ENCODE measurements at regions not wholly inside any gene's neighbourhood (a gene's known extent, or its start where the extent isn't known, plus 50 kb on each side); places are given as distances from the start of the nearest gene placed in this dataset.

DNA sequence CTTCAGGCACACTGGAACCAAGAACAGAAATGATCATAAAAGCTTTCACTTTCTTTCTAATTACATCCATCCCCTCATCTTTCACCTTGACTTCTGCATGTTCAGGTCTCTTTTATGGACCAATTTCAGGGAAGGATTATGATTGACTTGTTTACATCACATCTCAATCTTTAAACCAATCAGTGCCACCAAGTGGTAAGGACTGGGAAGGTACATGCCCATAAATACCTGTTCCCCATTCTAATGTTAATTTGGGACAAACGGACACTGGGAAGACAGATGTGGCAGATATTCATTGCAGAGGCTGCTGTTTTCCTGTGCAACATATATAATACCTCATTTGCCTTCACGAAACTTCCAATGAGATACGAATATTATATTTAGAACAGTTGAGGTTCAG is 978.1 kb downstream of the GALC start:
- Mint-ChIP-seq H3K27ac (no peak overlapping the region), H3K36me3 (ENCODE audit: low read depth) (no peaks in the 10 kb centered on the region), H3K27me3 (no peaks in the 10 kb centered on the region), H3K4me1 (ENCODE audit: low read depth) (no peaks in the 10 kb centered on the region), H3K4me3 (no peak overlapping the region), H3K9me3 (peaks cover 5% of the 10 kb centered on the region)
- H3K4me1 ChIP-seq (ENCODE audit: insufficient read depth, low read length), result no peaks in the 10 kb centered on the region
- ChIA-PET CTCF (no interaction called here), POLR2A (no interaction called here)
- no peak for DNase-seq
- no peak overlapping the region for H3K4me3 ChIP-seq (ENCODE audit: low read length)
- no peak for ATAC-seq (ENCODE audit: poor library complexity)
- TF ChIP-seq CTCF (IDR thresholded peaks at IDR 0.05), result no peak
- H3K27me3 ChIP-seq (ENCODE audit: control insufficient read depth in 1 of 2, insufficient read depth in 2 of 2, low read length in 2 of 2), result no peaks in the 10 kb centered on the region
- intact Hi-C loops (cut with DNase I, micrococcal nuclease), result no loop called here
- H3K27ac ChIP-seq (ENCODE audit: low read depth in 1 of 2, low read length in 2 of 2), result no peak overlapping the region
- no peaks in the 10 kb centered on the region for H3K9me3 ChIP-seq (ENCODE audit: control insufficient read depth in 1 of 2, insufficient read depth in 1 of 2, low read length in 2 of 2)
- H3K36me3 ChIP-seq (ENCODE audit: insufficient read depth, low read length), result no peaks in the 10 kb centered on the region

DNA sequence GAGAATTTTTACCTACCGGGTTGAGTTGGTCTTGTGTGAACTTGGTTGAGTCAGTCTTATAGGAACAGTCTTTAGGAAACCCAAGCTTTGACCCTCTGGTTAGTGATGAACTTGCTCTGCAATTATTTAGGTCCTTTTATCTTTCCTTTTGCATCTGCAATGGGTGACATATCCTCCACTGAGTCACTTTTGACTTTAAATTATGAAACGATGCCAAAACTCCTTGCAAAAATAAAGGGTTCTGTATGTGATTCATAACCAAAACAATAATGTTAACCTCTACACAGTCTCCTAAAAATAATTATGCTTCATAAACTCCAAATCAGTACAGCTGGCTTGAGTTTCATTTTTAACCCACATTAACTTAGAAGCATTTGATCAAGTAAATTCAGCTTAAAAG is 979.4 kb downstream of the GALC start:
- H3K4me3 ChIP-seq (ENCODE audit: low read length), result no peak overlapping the region
- H3K27me3 Mint-ChIP-seq, result no peaks in the 10 kb centered on the region
- no peak for ATAC-seq (ENCODE audit: poor library complexity)
- no peaks in the 10 kb centered on the region for H3K36me3 ChIP-seq (ENCODE audit: insufficient read depth, low read length)
- no peaks in the 10 kb centered on the region for H3K27me3 ChIP-seq (ENCODE audit: control insufficient read depth in 1 of 2, insufficient read depth in 2 of 2, low read length in 2 of 2)
- TF ChIP-seq CTCF (IDR thresholded peaks at IDR 0.05), result no peak
- H3K4me1 Mint-ChIP-seq (ENCODE audit: low read depth), result no peaks in the 10 kb centered on the region
- H3K4me1 ChIP-seq (ENCODE audit: insufficient read depth, low read length), result no peaks in the 10 kb centered on the region
- no peaks in the 10 kb centered on the region for H3K9me3 ChIP-seq (ENCODE audit: control insufficient read depth in 1 of 2, insufficient read depth in 1 of 2, low read length in 2 of 2)
- intact Hi-C loops (cut with DNase I, micrococcal nuclease), result no loop called here
- ChIA-PET CTCF (no interaction called here), POLR2A (no interaction called here)
- peaks cover 5% of the 10 kb centered on the region for H3K9me3 Mint-ChIP-seq
- H3K27ac Mint-ChIP-seq, result no peak overlapping the region
- no peak overlapping the region for H3K4me3 Mint-ChIP-seq
- H3K27ac ChIP-seq (ENCODE audit: low read depth in 1 of 2, low read length in 2 of 2), result no peak overlapping the region
- DNase-seq, result no peak
- no peaks in the 10 kb centered on the region for H3K36me3 Mint-ChIP-seq (ENCODE audit: low read depth)

DNA sequence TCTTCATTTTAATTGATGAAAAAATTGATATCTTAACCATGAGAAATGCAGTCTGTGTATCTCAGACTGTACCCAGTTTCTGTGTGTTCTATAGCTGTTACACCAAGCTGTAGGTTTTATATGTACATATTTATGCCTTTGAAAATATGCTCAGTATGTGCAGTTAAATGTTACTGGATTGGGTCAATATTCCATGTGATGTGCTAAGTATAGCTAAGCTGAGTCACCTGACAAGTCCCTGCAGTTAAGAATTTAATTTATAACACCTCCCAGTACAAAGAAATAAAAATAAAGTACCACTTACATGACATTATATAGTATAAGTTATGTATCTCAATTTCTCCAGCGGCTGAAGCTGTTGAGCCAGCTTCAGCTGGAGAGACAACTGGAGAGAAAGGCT is 984.0 kb downstream of the GALC start:
- DNase-seq (no peak), ATAC-seq (ENCODE audit: poor library complexity) (no peak)
- H3K4me3 Mint-ChIP-seq, result no peak overlapping the region
- no peak overlapping the region for H3K4me3 ChIP-seq (ENCODE audit: low read length)
- no peaks in the 10 kb centered on the region for H3K9me3 ChIP-seq (ENCODE audit: control insufficient read depth in 1 of 2, insufficient read depth in 1 of 2, low read length in 2 of 2)
- no peaks in the 10 kb centered on the region for H3K4me1 Mint-ChIP-seq (ENCODE audit: low read depth)
- no peaks in the 10 kb centered on the region for H3K27me3 ChIP-seq (ENCODE audit: control insufficient read depth in 1 of 2, insufficient read depth in 2 of 2, low read length in 2 of 2)
- no peak for TF ChIP-seq CTCF (IDR thresholded peaks at IDR 0.05)
- H3K27me3 Mint-ChIP-seq, result no peaks in the 10 kb centered on the region
- no peak overlapping the region for H3K27ac Mint-ChIP-seq
- H3K36me3 Mint-ChIP-seq (ENCODE audit: low read depth), result no peaks in the 10 kb centered on the region
- CTCF ChIA-PET, result no interaction called here
- intact Hi-C loops (cut with DNase I, micrococcal nuclease), result no loop called here
- no peak overlapping the region for H3K27ac ChIP-seq (ENCODE audit: low read depth in 1 of 2, low read length in 2 of 2)
- H3K36me3 ChIP-seq (ENCODE audit: insufficient read depth, low read length), result no peaks in the 10 kb centered on the region
- POLR2A ChIA-PET, result no interaction called here
- no peaks in the 10 kb centered on the region for H3K4me1 ChIP-seq (ENCODE audit: insufficient read depth, low read length)
- H3K9me3 Mint-ChIP-seq, result peaks cover 8% of the 10 kb centered on the region
